Heart right ventricle (tissue), 16 donors: ENCODE measurements at regions not wholly inside any gene's neighbourhood (a gene's known extent, or its start where the extent isn't known, plus 50 kb on each side); places are given as distances from the start of the nearest gene placed in this dataset.

ENCODE experiments used
- ATAC-seq, 8 donors: fragments of 200-7000 bp; cut with Tn5 transposase; one replicate each; pipeline ENCODE4 v1.9.1; 2020; ENCODE audit warnings: mild to moderate bottlenecking in 8 of 8, moderate library complexity in 8 of 8, moderate number of reproducible peaks in 1 of 8
- DNase-seq, 2 donors: peaks; one replicate each; pipeline ENCODE4 v3.0.0-alpha.2; 2020
- H3K27ac ChIP-seq, 10 donors: fragments of 200-600 bp; sonication (generic) in 2 of 10; one replicate each; pipeline versions ENCODE4 v1.5.0 to v1.8.0; 2020 to 2022; ENCODE audit warnings: mild to moderate bottlenecking in 3 of 10
- H3K27me3 ChIP-seq, 7 donors: fragments of 200-600 bp; one replicate each; pipeline ENCODE4 v1.8.0; 2021 to 2022; ENCODE audit warnings: mild to moderate bottlenecking in 2 of 7
- H3K36me3 ChIP-seq, 9 donors: fragments of 200-600 bp; sonication (generic) in 1 of 9; one replicate each; pipeline versions ENCODE4 v1.5.0 to v1.8.0; 2020 to 2022; ENCODE audit warnings: mild to moderate bottlenecking in 2 of 9
- H3K4me1 ChIP-seq, 9 donors: fragments of 200-600 bp; sonication (generic) in 1 of 9; one replicate each; pipeline versions ENCODE4 v1.5.0 to v1.8.0; 2020 to 2022; ENCODE audit warnings: mild to moderate bottlenecking in 4 of 9
- H3K4me3 ChIP-seq, 10 donors: fragments of 200-600 bp; sonication (generic) in 2 of 10; one replicate each; pipeline versions ENCODE4 v1.5.0 to v1.8.0; 2020 to 2022; ENCODE audit warnings: mild to moderate bottlenecking in 7 of 10, moderate library complexity in 2 of 10
- H3K9me3 ChIP-seq, 11 donors: fragments of 200-600 bp in 10 of 11; sonication (generic) in 2 of 11; one replicate each; pipeline versions ENCODE4 v1.5.0 to v1.8.0; 2013 to 2022; ENCODE audit warnings: mild to moderate bottlenecking in 2 of 11, control low read depth in 1 of 11, moderate library complexity in 1 of 11
- WGBS, 2 donors: extraction: QIAGEN DNeasy Blood & Tissue Kit; methylation state at CpG; one replicate each; pipeline ENCODE4 v1.1.7; 2013; ENCODE audit warnings: inconsistent platforms in 1 of 2; 5-methylcytosine and 5-hydroxymethylcytosine counted together
- intact Hi-C, 10 donors: fragments of 100-400 bp; cut with DNase I; formaldehyde crosslinking; loops; one replicate each; pipeline versions ENCODE4 v1.11.1 to v1.14.2; 2022
- TF ChIP-seq, protein P1 (sequence below), 9 donors: fragments of 200-600 bp; sonication (generic) in 2 of 9; IDR thresholded peaks; one replicate each; pipeline versions ENCODE4 v1.5.0 to v1.8.0; 2021 to 2022; ENCODE audit warnings: antibody characterized with exemption in 9 of 9, mild to moderate bottlenecking in 5 of 9, moderate library complexity in 1 of 9
- donor health status: Arrhythmogenic right ventricular cardiomyopathy.
- donor health status: ischemic (EF 13 %, LVEDD 7.1; RV severe dilation, severe dysfunction).
- donor health status: healthy with polysubstance abuse.
- donor health status: DM: no; HTN: yes; CAD: no.
- donor health status: DM: no; HTN: no; CAD: no.
- donor health status: ischemic (EF 25% LVEDD 6.9; RV normal size, moderate dysfunction).
- donor health status: ischemic (EF 25% LVEDD 5.7; RV mildly dilated, moderate dysfunction).
- donor health status: healthy.
- donor health status: DM: yes; HTN: yes; CAD: no.
- donor health status: Ischemic cardiomyopathy.
- donor health status: ischemic (EF 35%, LVEDD 5.7; RV mildly dilated, moderate dysfunction).
- donor health status: nonischemic (EF 11% LVEDD 7.7; RV severe dilation, severe dysfunction).
- donor health status: DM: yes; HTN: yes; CAD: no.
- donor health status: PGD.
- donor health status: ischemic (EF 29% LVEDD 5.4; RV normal size, mild dysfunction).
- donor health status: nonischemic (EF 23%, LVEDD 6.1; RV moderate dilation, normal function).

DNA sequence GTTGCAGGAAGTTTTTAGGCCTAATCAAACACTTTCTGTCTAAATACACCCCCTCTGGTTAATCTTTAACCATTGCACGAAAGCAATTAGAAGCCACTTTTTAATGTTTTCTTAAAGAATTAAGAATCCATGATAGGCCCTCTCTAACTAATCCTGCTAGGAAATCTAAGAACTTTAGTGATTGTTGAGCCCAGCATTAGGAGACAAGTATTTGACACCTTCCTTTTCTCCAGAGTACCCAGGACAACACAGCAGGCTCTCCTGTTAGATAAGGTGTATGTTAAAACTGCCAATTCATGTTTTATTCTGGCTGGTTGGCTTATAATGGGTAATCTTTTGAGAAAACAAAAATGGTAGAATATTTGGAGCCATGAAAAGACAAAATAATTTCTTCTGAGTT lies 95.0 kb downstream of the ALX1 start:
- H3K27me3 ChIP-seq, result no peaks in the 10 kb centered on the region
- DNase-seq (no peak), ATAC-seq (no peak)
- TF ChIP-seq, protein P1, sequence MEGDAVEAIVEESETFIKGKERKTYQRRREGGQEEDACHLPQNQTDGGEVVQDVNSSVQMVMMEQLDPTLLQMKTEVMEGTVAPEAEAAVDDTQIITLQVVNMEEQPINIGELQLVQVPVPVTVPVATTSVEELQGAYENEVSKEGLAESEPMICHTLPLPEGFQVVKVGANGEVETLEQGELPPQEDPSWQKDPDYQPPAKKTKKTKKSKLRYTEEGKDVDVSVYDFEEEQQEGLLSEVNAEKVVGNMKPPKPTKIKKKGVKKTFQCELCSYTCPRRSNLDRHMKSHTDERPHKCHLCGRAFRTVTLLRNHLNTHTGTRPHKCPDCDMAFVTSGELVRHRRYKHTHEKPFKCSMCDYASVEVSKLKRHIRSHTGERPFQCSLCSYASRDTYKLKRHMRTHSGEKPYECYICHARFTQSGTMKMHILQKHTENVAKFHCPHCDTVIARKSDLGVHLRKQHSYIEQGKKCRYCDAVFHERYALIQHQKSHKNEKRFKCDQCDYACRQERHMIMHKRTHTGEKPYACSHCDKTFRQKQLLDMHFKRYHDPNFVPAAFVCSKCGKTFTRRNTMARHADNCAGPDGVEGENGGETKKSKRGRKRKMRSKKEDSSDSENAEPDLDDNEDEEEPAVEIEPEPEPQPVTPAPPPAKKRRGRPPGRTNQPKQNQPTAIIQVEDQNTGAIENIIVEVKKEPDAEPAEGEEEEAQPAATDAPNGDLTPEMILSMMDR (IDR thresholded peaks at IDR 0.05), result no peak
- H3K27ac ChIP-seq, result no peak overlapping the region
- intact Hi-C loops, result no loop called here
- H3K9me3 ChIP-seq, result no peaks in the 10 kb centered on the region
- H3K36me3 ChIP-seq, result no peaks in the 10 kb centered on the region
- no peaks in the 10 kb centered on the region for H3K4me1 ChIP-seq
- H3K4me3 ChIP-seq, result no peak overlapping the region
- 40 to 62% methylated on average over 1 of the region's 1 CpG for WGBS, 2 donors

DNA sequence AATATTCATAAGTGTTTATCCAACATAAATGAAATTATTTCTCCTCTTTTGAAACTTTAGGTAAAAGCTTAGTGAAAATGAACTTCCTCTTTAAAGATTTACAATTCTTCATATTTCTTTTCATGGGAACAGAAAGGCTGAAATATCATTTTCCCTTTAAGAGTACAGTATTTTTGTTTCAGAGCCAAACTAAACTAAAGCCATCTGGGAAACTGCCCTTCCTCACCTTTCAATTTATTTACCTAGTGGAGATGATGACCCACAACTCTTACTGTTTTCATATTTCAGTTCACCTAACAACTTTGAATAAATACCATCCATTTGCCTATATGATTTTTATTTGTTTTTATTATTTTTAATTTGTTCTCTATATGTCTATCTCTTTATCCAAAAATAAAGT lies 105.4 kb downstream of the ALX1 start:
- H3K4me3 ChIP-seq, result no peak overlapping the region
- no peaks in the 10 kb centered on the region for H3K4me1 ChIP-seq
- no peaks in the 10 kb centered on the region for H3K9me3 ChIP-seq
- DNase-seq, result no peak
- H3K27me3 ChIP-seq, result no peaks in the 10 kb centered on the region
- intact Hi-C loops, result no loop called here
- no peak overlapping the region for H3K27ac ChIP-seq
- no peaks in the 10 kb centered on the region for H3K36me3 ChIP-seq
- TF ChIP-seq, protein P1 (IDR thresholded peaks at IDR 0.05), result no peak
- no peak for ATAC-seq

GRCh38 chr12:85390266-85390665 lies 110.2 kb downstream of the ALX1 start:
- H3K36me3 ChIP-seq, result no peaks in the 10 kb centered on the region
- no peaks in the 10 kb centered on the region for H3K4me1 ChIP-seq
- no peaks in the 10 kb centered on the region for H3K9me3 ChIP-seq
- H3K27me3 ChIP-seq, result no peaks in the 10 kb centered on the region
- DNase-seq (no peak), ATAC-seq (no peak)
- H3K27ac ChIP-seq, result no peak overlapping the region
- intact Hi-C loops, result no loop called here
- no peak overlapping the region for H3K4me3 ChIP-seq
- TF ChIP-seq, protein P1 (IDR thresholded peaks at IDR 0.05), result no peak
- WGBS, 2 donors, result 31 to 36% methylated on average over 1 of the region's 1 CpG

GRCh38 chr12:85392508-85392907 lies 112.5 kb downstream of the ALX1 start:
- Histone ChIP-seq H3K4me1 (no peaks in the 10 kb centered on the region), H3K27me3 (no peaks in the 10 kb centered on the region), H3K36me3 (no peaks in the 10 kb centered on the region), H3K27ac (no peak overlapping the region), H3K4me3 (no peak overlapping the region), H3K9me3 (no peaks in the 10 kb centered on the region)
- DNase-seq (no peak), ATAC-seq (no peak)
- intact Hi-C loops, result no loop called here
- TF ChIP-seq, protein P1 (IDR thresholded peaks at IDR 0.05), result no peak
- WGBS, 2 donors, result 88 to 90% methylated on average over 1 of the region's 1 CpG

- no peak overlapping the region for H3K27ac ChIP-seq
- TF ChIP-seq, protein P1 (IDR thresholded peaks at IDR 0.05), result no peak
- no peaks in the 10 kb centered on the region for H3K4me1 ChIP-seq
- H3K36me3 ChIP-seq, result no peaks in the 10 kb centered on the region
- no peak overlapping the region for H3K4me3 ChIP-seq
- no peaks in the 10 kb centered on the region for H3K27me3 ChIP-seq
- no peak for DNase-seq
- intact Hi-C loops, result no loop called here
- H3K9me3 ChIP-seq, result no peaks in the 10 kb centered on the region
- no peak for ATAC-seq
Measured at GRCh38 chr12:85393606-85394005, 113.6 kb downstream of the ALX1 start.
